ENCODE measurements at regions not wholly inside any gene's neighbourhood (a gene's known extent, or its start where the extent isn't known, plus 50 kb on each side); places are given as distances from the start of the nearest gene placed in this dataset.

GRCh38 chr20:59412875-59413284, 112.5 kb downstream of the EDN3 start:
- H3K4me1 ChIP-seq, result no peaks in the 10 kb centered on the region
- no peaks in the 10 kb centered on the region for H3K36me3 ChIP-seq
- no peaks in the 10 kb centered on the region for H3K9me3 ChIP-seq
- H3K27me3 ChIP-seq, result no peaks in the 10 kb centered on the region
- H3K4me3 ChIP-seq, result no peak overlapping the region
- TF ChIP-seq CTCF (IDR thresholded peaks at IDR 0.05) (no peak), POLR2AphosphoS5 (IDR thresholded peaks at IDR 0.05; ENCODE audit: insufficient read depth in 1 of 2, low read depth in 1 of 2) (no peak), POLR2A (IDR thresholded peaks at IDR 0.05) (no peak)
- H3K27ac ChIP-seq, result no peak overlapping the region
- intact Hi-C loops (cut with DNase I), result no loop called here
- no peak for DNase-seq (ENCODE audit: extremely low spot score in 2 of 2)

GRCh38 chr20:59413326-59413865, 113.0 kb downstream of the EDN3 start:
- no peak overlapping the region for H3K27ac ChIP-seq
- intact Hi-C loops (cut with DNase I), result no loop called here
- H3K27me3 ChIP-seq, result no peaks in the 10 kb centered on the region
- H3K4me3 ChIP-seq, result no peak overlapping the region
- H3K4me1 ChIP-seq, result no peaks in the 10 kb centered on the region
- no peaks in the 10 kb centered on the region for H3K36me3 ChIP-seq
- no peak for TF ChIP-seq CTCF (IDR thresholded peaks at IDR 0.05)
- no peak for TF ChIP-seq POLR2A (IDR thresholded peaks at IDR 0.05)
- TF ChIP-seq POLR2AphosphoS5 (IDR thresholded peaks at IDR 0.05; ENCODE audit: insufficient read depth in 1 of 2, low read depth in 1 of 2), result no peak
- H3K9me3 ChIP-seq, result no peaks in the 10 kb centered on the region
- DNase-seq (ENCODE audit: extremely low spot score in 2 of 2), result no peak

GRCh38 chr20:59414936-59415623, 114.7 kb downstream of the EDN3 start:
- Histone ChIP-seq H3K4me1 (no peaks in the 10 kb centered on the region), H3K27ac (no peak overlapping the region), H3K4me3 (no peak overlapping the region), H3K36me3 (no peaks in the 10 kb centered on the region), H3K9me3 (no peaks in the 10 kb centered on the region), H3K27me3 (no peaks in the 10 kb centered on the region)
- intact Hi-C loops (cut with DNase I), result no loop called here
- no peak for TF ChIP-seq POLR2AphosphoS5 (IDR thresholded peaks at IDR 0.05; ENCODE audit: insufficient read depth in 1 of 2, low read depth in 1 of 2)
- TF ChIP-seq POLR2A (IDR thresholded peaks at IDR 0.05), result no peak
- TF ChIP-seq CTCF (IDR thresholded peaks at IDR 0.05), result no peak
- DNase-seq (ENCODE audit: extremely low spot score in 2 of 2), result no peak

- intact Hi-C loops (cut with DNase I), result no loop called here
- H3K27ac ChIP-seq, result no peak overlapping the region
- TF ChIP-seq CTCF (IDR thresholded peaks at IDR 0.05), result no peak
- TF ChIP-seq POLR2AphosphoS5 (IDR thresholded peaks at IDR 0.05; ENCODE audit: insufficient read depth in 1 of 2, low read depth in 1 of 2), result no peak
- TF ChIP-seq POLR2A (IDR thresholded peaks at IDR 0.05), result no peak
- H3K4me1 ChIP-seq, result no peaks in the 10 kb centered on the region
- no peaks in the 10 kb centered on the region for H3K36me3 ChIP-seq
- H3K9me3 ChIP-seq, result no peaks in the 10 kb centered on the region
- H3K4me3 ChIP-seq, result no peak overlapping the region
- no peak for DNase-seq (ENCODE audit: extremely low spot score in 2 of 2)
- no peaks in the 10 kb centered on the region for H3K27me3 ChIP-seq
These were observed 116.5 kb downstream of the EDN3 start for GRCh38 chr20:59416916-59417315.

- no peaks in the 10 kb centered on the region for H3K27me3 ChIP-seq
- H3K4me3 ChIP-seq, result no peak overlapping the region
- DNase-seq (ENCODE audit: extremely low spot score in 2 of 2), result no peak
- no peaks in the 10 kb centered on the region for H3K36me3 ChIP-seq
- H3K9me3 ChIP-seq, result no peaks in the 10 kb centered on the region
- no peak for TF ChIP-seq CTCF (IDR thresholded peaks at IDR 0.05)
- TF ChIP-seq POLR2AphosphoS5 (IDR thresholded peaks at IDR 0.05; ENCODE audit: insufficient read depth in 1 of 2, low read depth in 1 of 2), result no peak
- TF ChIP-seq POLR2A (IDR thresholded peaks at IDR 0.05), result no peak
- peaks cover 6% of the 10 kb centered on the region for H3K4me1 ChIP-seq
- no peak overlapping the region for H3K27ac ChIP-seq
- intact Hi-C loops (cut with DNase I), result no loop called here
These were observed 120.7 kb downstream of the EDN3 start for GRCh38 chr20:59421089-59421488.

Data from vagina (tissue), 2 donors.